HepG2 (cell line): ENCODE measurements at regions not wholly inside any gene's neighbourhood (a gene's known extent, or its start where the extent isn't known, plus 50 kb on each side); places are given as distances from the start of the nearest gene placed in this dataset.

ENCODE experiments used
- FOXO4 ChIP-seq: sonication (generic); formaldehyde crosslinking; conservative IDR thresholded peaks from 2 replicates; pipeline ENCODE4 v1.8.1; 2023; ENCODE audit warnings: missing genetic modification reagents
- GFI1 ChIP-seq: sonication (generic); formaldehyde crosslinking; IDR thresholded peaks from 2 replicates; pipeline ENCODE4 v1.5.0; 2020; ENCODE audit warnings: missing genetic modification reagents, mild to moderate bottlenecking, borderline replicate concordance
- KLF12 ChIP-seq: sonication (generic); formaldehyde crosslinking; IDR thresholded peaks from 2 replicates; pipeline ENCODE4 v1.4.0; 2020; ENCODE audit warnings: missing genetic modification reagents, borderline replicate concordance
- NR2F2 ChIP-seq: IDR thresholded peaks from 2 replicates; pipeline ENCODE4 v1.6.1; 2012; ENCODE audit warnings: low read depth, inconsistent platforms, borderline replicate concordance
- PBX3 ChIP-seq: sonication (generic); formaldehyde crosslinking; IDR thresholded peaks from 2 replicates; pipeline ENCODE4 v1.8.1; 2023; ENCODE audit warnings: missing genetic modification reagents, inconsistent platforms, borderline replicate concordance
- POLR2AphosphoS5 ChIP-seq: IDR thresholded peaks from 2 replicates; pipeline ENCODE4 v1.6.1; 2012; ENCODE audit warnings: low read depth, low read length
- RXRB ChIP-seq: IDR thresholded peaks from 2 replicates; pipeline ENCODE4 v1.6.1; 2016; ENCODE audit warnings: borderline replicate concordance, missing genetic modification reagents, missing compliant biosample characterization
- ZBTB42 ChIP-seq: sonication (generic); formaldehyde crosslinking; IDR thresholded peaks from 2 replicates; pipeline ENCODE4 v1.5.0; 2020; ENCODE audit warnings: mild to moderate bottlenecking, missing genetic modification reagents
- ZNF232 ChIP-seq: sonication (generic); formaldehyde crosslinking; IDR thresholded peaks from 2 replicates; pipeline ENCODE4 v1.4.0; 2020; ENCODE audit warnings: missing genetic modification reagents, borderline replicate concordance
- ZNF432 ChIP-seq: sonication (generic); formaldehyde crosslinking; IDR thresholded peaks from 2 replicates; pipeline ENCODE4 v1.5.0; 2020; ENCODE audit warnings: missing genetic modification reagents, mild to moderate bottlenecking, borderline replicate concordance
- ZNF558 ChIP-seq: sonication (generic); formaldehyde crosslinking; IDR thresholded peaks from 2 replicates; pipeline ENCODE4 v1.9.0; 2022; ENCODE audit warnings: mild to moderate bottlenecking, missing genetic modification reagents, borderline replicate concordance
- ZNF562 ChIP-seq: sonication (generic); formaldehyde crosslinking; IDR thresholded peaks from 2 replicates; pipeline ENCODE4 v1.8.0; 2022; ENCODE audit warnings: missing genetic modification reagents, borderline replicate concordance
- ZNF646 ChIP-seq: sonication (generic); formaldehyde crosslinking; IDR thresholded peaks from 2 replicates; pipeline ENCODE4 v1.9.0; 2021; ENCODE audit warnings: mild to moderate bottlenecking, missing genetic modification reagents
- ZNF777 ChIP-seq: sonication (generic); formaldehyde crosslinking; IDR thresholded peaks from 2 replicates; pipeline ENCODE4 v1.4.0; 2020; ENCODE audit warnings: missing genetic modification reagents
- ZNF83 ChIP-seq: sonication (generic); formaldehyde crosslinking; IDR thresholded peaks from 2 replicates; pipeline ENCODE4 v1.4.0; 2020; ENCODE audit warnings: missing genetic modification reagents, mild to moderate bottlenecking, borderline replicate concordance
- TF ChIP-seq, protein P1 (sequence below): sonication (generic); formaldehyde crosslinking; IDR thresholded peaks from 2 replicates; pipeline ENCODE4 v1.4.0; 2020; ENCODE audit warnings: mild to moderate bottlenecking, missing genetic modification reagents
- TF ChIP-seq, protein P2 (sequence below): IDR thresholded peaks from 2 replicates; pipeline ENCODE4 v1.6.1; 2016; ENCODE audit warnings: mild to moderate bottlenecking

- TF ChIP-seq, protein P1, sequence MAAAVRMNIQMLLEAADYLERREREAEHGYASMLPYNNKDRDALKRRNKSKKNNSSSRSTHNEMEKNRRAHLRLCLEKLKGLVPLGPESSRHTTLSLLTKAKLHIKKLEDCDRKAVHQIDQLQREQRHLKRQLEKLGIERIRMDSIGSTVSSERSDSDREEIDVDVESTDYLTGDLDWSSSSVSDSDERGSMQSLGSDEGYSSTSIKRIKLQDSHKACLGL = no peak
- TF ChIP-seq RXRB (peak; percentile 71), ZNF646 (CRISPR knock-in tag) (no peak), ZNF232 (no peak), ZNF558 (CRISPR knock-in tag) (no peak), ZNF777 (CRISPR knock-in tag) (no peak), ZNF432 (CRISPR knock-in tag) (no peak), ZNF562 (CRISPR knock-in tag) (no peak), ZNF83 (CRISPR knock-in tag) (no peak), POLR2AphosphoS5 (no peak), FOXO4 (CRISPR knock-in tag) (no peak), NR2F2 (no peak), ZBTB42 (CRISPR knock-in tag) (0 out of 2 replicates have a peak, but pooled peaks have one; percentile 30), PBX3 (CRISPR knock-in tag) (no peak), GFI1 (CRISPR knock-in tag) (no peak), KLF12 (no peak)
- TF ChIP-seq, protein P2, sequence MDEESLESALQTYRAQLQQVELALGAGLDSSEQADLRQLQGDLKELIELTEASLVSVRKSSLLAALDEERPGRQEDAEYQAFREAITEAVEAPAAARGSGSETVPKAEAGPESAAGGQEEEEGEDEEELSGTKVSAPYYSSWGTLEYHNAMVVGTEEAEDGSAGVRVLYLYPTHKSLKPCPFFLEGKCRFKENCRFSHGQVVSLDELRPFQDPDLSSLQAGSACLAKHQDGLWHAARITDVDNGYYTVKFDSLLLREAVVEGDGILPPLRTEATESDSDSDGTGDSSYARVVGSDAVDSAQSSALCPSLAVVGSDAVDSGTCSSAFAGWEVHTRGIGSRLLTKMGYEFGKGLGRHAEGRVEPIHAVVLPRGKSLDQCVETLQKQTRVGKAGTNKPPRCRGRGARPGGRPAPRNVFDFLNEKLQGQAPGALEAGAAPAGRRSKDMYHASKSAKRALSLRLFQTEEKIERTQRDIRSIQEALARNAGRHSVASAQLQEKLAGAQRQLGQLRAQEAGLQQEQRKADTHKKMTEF (CRISPR knock-in tag) = no peak
These were observed 130.7 kb upstream of the ZMIZ1 start (continued) for GRCh38 chr10:78937800-78938694.
